Endometrium (tissue), 2 donors: ENCODE measurements at regions not wholly inside any gene's neighbourhood (a gene's known extent, or its start where the extent isn't known, plus 50 kb on each side); places are given as distances from the start of the nearest gene placed in this dataset.

Source experiments
- FAIRE-seq: peaks from 2 replicates; lab custom pipeline; 2012; peaks lifted over from hg19 to GRCh38; lab: Jason Lieb, UNC
- donor health status: control.
- donor health status: control.

GRCh38 chr1:221841251-221841982 is 99.5 kb upstream of the DUSP10 start:
- FAIRE-seq, result no peak

GRCh38 chr1:221840511-221841243 is 98.8 kb upstream of the DUSP10 start:
- no peak for FAIRE-seq

GRCh38 chr1:221839782-221840395 is 98.0 kb upstream of the DUSP10 start:
- no peak for FAIRE-seq

GRCh38 chr1:221839321-221839720 is 97.4 kb upstream of the DUSP10 start:
- FAIRE-seq, result no peak

- no peak for FAIRE-seq
Observed at GRCh38 chr1:221837896-221838295, 96.0 kb upstream of the DUSP10 start.

- FAIRE-seq, result no peak
Observed at GRCh38 chr1:221834698-221835513, 93.0 kb upstream of the DUSP10 start.

GRCh38 chr1:221832617-221833016 is 90.7 kb upstream of the DUSP10 start:
- FAIRE-seq, result no peak

GRCh38 chr1:221832151-221832550 is 90.3 kb upstream of the DUSP10 start:
- FAIRE-seq, result no peak

GRCh38 chr1:221829327-221830015 is 87.6 kb upstream of the DUSP10 start:
- no peak for FAIRE-seq

- FAIRE-seq, result no peak
Observed at GRCh38 chr1:221827307-221827642, 85.4 kb upstream of the DUSP10 start.

- no peak for FAIRE-seq
Observed at GRCh38 chr1:221824909-221825308, 83.0 kb upstream of the DUSP10 start.

- no peak for FAIRE-seq
Observed at GRCh38 chr1:221824025-221824424, 82.1 kb upstream of the DUSP10 start.

GRCh38 chr1:221823561-221823960 is 81.7 kb upstream of the DUSP10 start:
- no peak for FAIRE-seq

- FAIRE-seq, result no peak
Observed at GRCh38 chr1:221823149-221823548, 81.3 kb upstream of the DUSP10 start.

- FAIRE-seq, result no peak
Observed at GRCh38 chr1:221822591-221822990, 80.7 kb upstream of the DUSP10 start.

- FAIRE-seq, result no peak
Observed at GRCh38 chr1:221816899-221817298, 75.0 kb upstream of the DUSP10 start.

GRCh38 chr1:221815660-221816059 is 73.8 kb upstream of the DUSP10 start:
- FAIRE-seq, result no peak

GRCh38 chr1:221813887-221814286 is 72.0 kb upstream of the DUSP10 start:
- FAIRE-seq, result no peak

GRCh38 chr1:221812905-221813597 is 71.2 kb upstream of the DUSP10 start:
- no peak for FAIRE-seq

- no peak for FAIRE-seq
Observed at GRCh38 chr1:221812088-221812752, 70.3 kb upstream of the DUSP10 start.

GRCh38 chr1:221810406-221810805 is 68.5 kb upstream of the DUSP10 start:
- FAIRE-seq, result no peak
